ENCODE measurements at regions not wholly inside any gene's neighbourhood (a gene's known extent, or its start where the extent isn't known, plus 50 kb on each side); places are given as distances from the start of the nearest gene placed in this dataset.
"Not testable (repeated sequence)": the region's sequence is repeated elsewhere in the genome, so short reads cannot be mapped to it uniquely, and the experiment has no call there.

GRCh38 chr18:39489431-39489830 lies 1923.8 kb upstream of the CELF4 start:
- no peak for DNase-seq (ENCODE audit: low read depth, low spot score)

DNA sequence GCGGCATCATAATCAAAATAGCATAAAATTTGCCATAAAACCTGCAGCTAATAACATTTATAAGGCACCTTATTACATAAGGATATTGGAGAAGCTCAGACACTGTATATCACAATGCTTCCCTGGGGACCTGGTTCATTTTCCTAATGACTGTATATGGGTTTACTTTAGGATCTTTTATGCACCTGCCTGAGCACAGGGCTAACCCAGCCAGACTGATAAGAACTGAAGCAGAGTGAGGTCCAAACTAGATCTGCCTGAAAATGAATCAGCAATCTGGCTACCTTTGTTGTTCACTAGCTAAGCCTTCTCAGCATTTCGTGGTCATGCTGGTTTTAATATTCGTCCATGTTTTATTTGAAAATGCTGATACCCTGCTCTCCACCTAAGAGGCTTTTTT lies 1922.3 kb upstream of the CELF4 start:
- DNase-seq (ENCODE audit: low read depth, low spot score), result no peak

- DNase-seq (ENCODE audit: low read depth, low spot score), result no peak
Measured at GRCh38 chr18:39486268-39486667, 1920.7 kb upstream of the CELF4 start.

- no peak for DNase-seq (ENCODE audit: low read depth, low spot score)
Measured at GRCh38 chr18:39485696-39486095, 1920.1 kb upstream of the CELF4 start.

- DNase-seq (ENCODE audit: low read depth, low spot score), result no peak
Measured at GRCh38 chr18:39481281-39481680, 1915.7 kb upstream of the CELF4 start.

- no peak for DNase-seq (ENCODE audit: low read depth, low spot score)
Measured at GRCh38 chr18:39480494-39481195, 1915.0 kb upstream of the CELF4 start.

DNA sequence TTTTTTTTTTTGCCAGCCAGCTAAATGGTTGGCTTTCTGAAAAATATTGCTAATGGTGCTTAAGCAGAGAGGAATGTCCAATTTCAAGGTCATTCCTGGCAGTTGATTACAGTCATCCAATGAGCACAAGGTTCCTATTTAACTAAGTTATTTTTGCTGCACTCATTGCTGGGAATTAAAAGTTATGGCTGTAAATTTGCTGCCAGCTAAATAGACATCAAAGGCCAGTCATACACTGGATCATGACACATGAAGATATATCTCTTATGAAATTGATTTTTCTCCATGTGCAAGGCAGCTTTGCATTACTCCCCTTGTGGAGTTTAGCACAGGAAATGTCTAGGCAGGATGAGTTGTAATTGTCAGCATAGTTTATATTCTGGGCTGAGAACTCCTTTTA lies 1898.4 kb upstream of the CELF4 start:
- no peak for DNase-seq (ENCODE audit: low read depth, low spot score)

- DNase-seq (ENCODE audit: low read depth, low spot score), result no peak
Measured at GRCh38 chr18:39462436-39462835, 1896.8 kb upstream of the CELF4 start.

- no peak for DNase-seq (ENCODE audit: low read depth, low spot score)
Measured at GRCh38 chr18:39460136-39460535, 1894.5 kb upstream of the CELF4 start.

DNA sequence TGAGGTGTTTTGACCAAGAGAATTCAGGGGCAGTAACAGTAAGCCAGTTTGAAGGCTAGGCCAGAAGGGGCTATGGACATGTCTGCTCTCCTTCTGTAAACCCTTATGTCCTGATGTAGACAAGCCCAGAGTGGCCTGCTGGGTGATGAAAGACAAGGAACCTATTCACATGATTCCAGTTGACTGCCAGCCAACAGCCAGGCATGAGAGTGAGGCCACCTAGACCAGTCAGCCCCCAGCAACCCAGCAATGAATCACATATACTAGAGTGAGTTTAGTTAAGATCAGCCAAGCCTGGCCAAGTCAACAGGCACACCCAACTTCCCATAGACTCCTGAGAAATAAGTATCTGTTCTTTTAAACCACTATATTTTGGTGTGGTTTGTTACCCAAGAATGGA lies 1889.7 kb upstream of the CELF4 start:
- no peak for DNase-seq (ENCODE audit: low read depth, low spot score)

- DNase-seq (ENCODE audit: low read depth, low spot score), result no peak
Measured at GRCh38 chr18:39454866-39455265, 1889.3 kb upstream of the CELF4 start.

DNA sequence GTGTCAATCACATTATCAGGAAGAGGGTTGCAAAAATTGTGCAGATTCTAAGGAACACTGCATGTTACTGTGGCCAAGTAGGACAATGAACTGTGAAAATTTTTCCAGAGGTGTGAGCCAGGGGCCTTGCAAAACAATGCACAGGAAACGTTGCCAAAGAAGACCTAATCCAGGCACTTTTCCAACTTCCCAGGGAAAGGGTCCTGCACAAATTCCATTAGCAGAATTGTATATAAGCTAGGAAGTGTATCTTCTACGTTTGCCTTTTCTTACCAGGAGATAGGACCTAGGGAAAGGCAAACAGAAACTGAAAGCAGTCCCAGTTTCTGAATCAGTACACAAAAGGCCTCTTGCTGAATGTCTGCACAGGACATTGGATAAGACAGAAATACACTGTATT lies 1888.3 kb upstream of the CELF4 start:
- no peak for DNase-seq (ENCODE audit: low read depth, low spot score)

DNA sequence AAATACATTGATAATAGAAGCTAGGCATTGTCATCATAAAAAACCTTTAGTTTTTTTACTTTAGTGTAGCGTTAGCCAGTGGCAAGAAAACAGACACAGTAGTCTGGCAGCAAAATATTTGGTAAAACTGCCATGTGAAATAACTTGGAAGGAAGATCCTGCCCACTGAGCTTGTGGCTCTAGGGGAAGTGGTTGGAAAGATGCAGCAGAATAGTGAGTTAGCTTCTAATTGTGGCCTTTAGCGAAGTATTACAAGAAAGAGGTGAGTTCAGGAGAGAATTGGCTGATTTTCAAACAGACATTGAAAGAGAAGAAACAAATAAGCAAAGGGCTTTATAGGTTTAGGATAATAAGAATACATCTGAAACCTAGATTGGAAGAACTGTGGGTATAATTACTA lies 1887.8 kb upstream of the CELF4 start:
- no peak for DNase-seq (ENCODE audit: low read depth, low spot score)

DNA sequence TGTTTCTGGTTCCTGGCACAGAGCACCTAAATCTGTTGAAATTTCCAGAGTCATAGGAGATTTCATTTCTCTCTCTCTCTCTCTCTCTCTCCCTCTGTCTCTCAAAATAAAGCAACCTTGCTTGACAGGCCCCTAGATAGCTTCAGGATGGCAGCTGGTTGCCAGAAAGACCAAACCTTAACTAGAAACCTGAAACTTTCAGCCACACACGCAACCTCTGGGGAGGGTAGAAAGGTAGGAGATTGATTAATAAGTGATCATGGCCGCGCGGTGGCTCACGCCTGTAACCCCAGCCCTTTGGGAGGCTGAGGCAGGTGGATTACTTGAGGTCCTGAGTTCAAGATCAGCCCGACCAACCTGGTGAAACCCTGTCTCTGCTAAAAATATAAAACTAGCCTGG lies 1885.4 kb upstream of the CELF4 start:
- no peak for DNase-seq (ENCODE audit: low read depth, low spot score)

- no peak for DNase-seq (ENCODE audit: low read depth, low spot score)
Measured at GRCh38 chr18:39449566-39449965, 1884.0 kb upstream of the CELF4 start.

- no peak for DNase-seq (ENCODE audit: low read depth, low spot score)
Measured at GRCh38 chr18:39448942-39449341, 1883.3 kb upstream of the CELF4 start.

- not testable (repeated sequence) for DNase-seq (ENCODE audit: low read depth, low spot score)
Measured at GRCh38 chr18:39444957-39445356, 1879.4 kb upstream of the CELF4 start.

GRCh38 chr18:39441648-39442047 lies 1876.0 kb upstream of the CELF4 start:
- DNase-seq (ENCODE audit: low read depth, low spot score), result no peak

- no peak for DNase-seq (ENCODE audit: low read depth, low spot score)
Measured at GRCh38 chr18:39435996-39436395, 1870.4 kb upstream of the CELF4 start.

- DNase-seq (ENCODE audit: low read depth, low spot score), result no peak
Measured at GRCh38 chr18:39435209-39435608, 1869.6 kb upstream of the CELF4 start.

- no peak for DNase-seq (ENCODE audit: low read depth, low spot score)
Measured at GRCh38 chr18:39434223-39434920, 1868.8 kb upstream of the CELF4 start.

DNA sequence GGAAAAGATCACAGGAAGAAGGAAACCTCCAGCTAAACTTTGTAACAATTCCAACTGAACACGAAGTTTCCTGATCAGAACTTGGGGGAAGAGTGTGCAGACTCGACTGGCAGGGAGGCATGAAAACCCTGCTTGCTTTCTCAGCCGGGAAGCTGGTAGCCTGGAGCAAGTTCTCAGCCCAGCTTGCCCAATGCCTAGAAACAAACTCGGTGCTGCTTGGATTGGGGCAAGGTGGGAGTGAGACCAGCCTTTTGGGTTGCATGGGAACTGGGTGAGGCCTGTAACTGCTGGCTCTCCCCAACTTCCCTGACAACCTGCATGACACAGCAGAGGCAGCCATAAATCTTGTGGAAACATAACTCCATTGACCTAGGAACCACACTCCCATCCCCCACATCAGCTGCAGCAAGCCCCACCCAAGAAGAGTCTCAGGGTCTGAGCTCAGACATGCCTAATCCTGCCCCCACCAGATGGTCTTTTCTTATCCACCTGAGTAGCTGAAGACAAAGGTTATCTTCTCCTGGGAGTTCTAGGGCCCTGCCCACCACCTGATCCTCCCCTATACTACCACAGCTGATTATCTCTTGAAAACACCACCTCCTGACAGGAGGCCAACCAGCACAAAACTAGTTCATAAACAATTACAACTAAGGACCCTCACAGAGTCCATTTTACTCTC lies 1859.7 kb upstream of the CELF4 start:
- no peak for DNase-seq (ENCODE audit: low read depth, low spot score)

GRCh38 chr18:39424261-39424660 lies 1858.7 kb upstream of the CELF4 start:
- DNase-seq (ENCODE audit: low read depth, low spot score), result no peak

Data from iPS DF 19.7 (cell line).